ENCODE measurements at regions not wholly inside any gene's neighbourhood (a gene's known extent, or its start where the extent isn't known, plus 50 kb on each side); places are given as distances from the start of the nearest gene placed in this dataset.

GRCh38 chr2:117557626-117558025 lies 256.9 kb upstream of the DDX18 start:
- H3K27ac ChIP-seq (ENCODE audit: low read depth, low read length) = no peak overlapping the region
- H3K27me3 ChIP-seq (ENCODE audit: control insufficient read depth, insufficient read depth, low read length) = no peaks in the 10 kb centered on the region
- H3K9ac ChIP-seq (ENCODE audit: low read length) = no peak overlapping the region
- no peak overlapping the region for H3K4me3 ChIP-seq (ENCODE audit: low read depth, low read length)
- H3K36me3 ChIP-seq (ENCODE audit: control insufficient read depth, insufficient read depth, low read length) = no peaks in the 10 kb centered on the region
- peaks cover 22% of the 10 kb centered on the region for H3K4me1 ChIP-seq (ENCODE audit: control insufficient read depth, insufficient read depth, low read length)
- H3K9me3 ChIP-seq (ENCODE audit: control insufficient read depth, insufficient read depth, low read depth, low read length) = no peaks in the 10 kb centered on the region

GRCh38 chr2:117562654-117563053 lies 251.8 kb upstream of the DDX18 start:
- Histone ChIP-seq H3K4me1 (ENCODE audit: control insufficient read depth, insufficient read depth, low read length) (no peaks in the 10 kb centered on the region), H3K4me3 (ENCODE audit: low read depth, low read length) (no peak overlapping the region), H3K27ac (ENCODE audit: low read depth, low read length) (no peak overlapping the region), H3K9ac (ENCODE audit: low read length) (no peak overlapping the region), H3K9me3 (ENCODE audit: control insufficient read depth, insufficient read depth, low read depth, low read length) (no peaks in the 10 kb centered on the region), H3K36me3 (ENCODE audit: control insufficient read depth, insufficient read depth, low read length) (no peaks in the 10 kb centered on the region), H3K27me3 (ENCODE audit: control insufficient read depth, insufficient read depth, low read length) (no peaks in the 10 kb centered on the region)

- Histone ChIP-seq H3K36me3 (ENCODE audit: control insufficient read depth, insufficient read depth, low read length) (peaks cover 16% of the 10 kb centered on the region), H3K27ac (ENCODE audit: low read depth, low read length) (no peak overlapping the region), H3K9me3 (ENCODE audit: control insufficient read depth, insufficient read depth, low read depth, low read length) (peaks cover 62% of the 10 kb centered on the region), H3K27me3 (ENCODE audit: control insufficient read depth, insufficient read depth, low read length) (no peaks in the 10 kb centered on the region), H3K4me1 (ENCODE audit: control insufficient read depth, insufficient read depth, low read length) (no peaks in the 10 kb centered on the region), H3K9ac (ENCODE audit: low read length) (no peak overlapping the region), H3K4me3 (ENCODE audit: low read depth, low read length) (no peak overlapping the region)
Observed at GRCh38 chr2:117571590-117572349, 242.7 kb upstream of the DDX18 start.

- Histone ChIP-seq H3K9me3 (ENCODE audit: control insufficient read depth, insufficient read depth, low read depth, low read length) (peaks cover 26% of the 10 kb centered on the region), H3K4me3 (ENCODE audit: low read depth, low read length) (no peak overlapping the region)
Observed at GRCh38 chr2:117587310-117587709, 227.2 kb upstream of the DDX18 start.

GRCh38 chr2:117603060-117603459 lies 211.4 kb upstream of the DDX18 start:
- Histone ChIP-seq H3K27me3 (ENCODE audit: control insufficient read depth, insufficient read depth, low read length) (no peaks in the 10 kb centered on the region), H3K9ac (ENCODE audit: low read length) (no peak overlapping the region), H3K4me3 (ENCODE audit: low read depth, low read length) (no peak overlapping the region), H3K4me1 (ENCODE audit: control insufficient read depth, insufficient read depth, low read length) (no peaks in the 10 kb centered on the region), H3K36me3 (ENCODE audit: control insufficient read depth, insufficient read depth, low read length) (peaks cover 31% of the 10 kb centered on the region), H3K27ac (ENCODE audit: low read depth, low read length) (no peak overlapping the region), H3K9me3 (ENCODE audit: control insufficient read depth, insufficient read depth, low read depth, low read length) (peaks cover 7% of the 10 kb centered on the region; the same call in 1 of the 2 replicates)

More at GRCh38 chr2:117587310-117587709, 227.2 kb upstream of the DDX18 start:
- Histone ChIP-seq H3K9ac (ENCODE audit: low read length) (no peak overlapping the region), H3K4me1 (ENCODE audit: control insufficient read depth, insufficient read depth, low read length) (no peaks in the 10 kb centered on the region), H3K27me3 (ENCODE audit: control insufficient read depth, insufficient read depth, low read length) (no peaks in the 10 kb centered on the region), H3K36me3 (ENCODE audit: control insufficient read depth, insufficient read depth, low read length) (no peaks in the 10 kb centered on the region), H3K27ac (ENCODE audit: low read depth, low read length) (no peak overlapping the region)

- Histone ChIP-seq H3K9me3 (ENCODE audit: control insufficient read depth, insufficient read depth, low read depth, low read length) (peaks cover 2% of the 10 kb centered on the region; the same call in 1 of the 2 replicates), H3K4me3 (ENCODE audit: low read depth, low read length) (no peak overlapping the region), H3K27me3 (ENCODE audit: control insufficient read depth, insufficient read depth, low read length) (no peaks in the 10 kb centered on the region), H3K36me3 (ENCODE audit: control insufficient read depth, insufficient read depth, low read length) (peaks cover 28% of the 10 kb centered on the region), H3K27ac (ENCODE audit: low read depth, low read length) (no peak overlapping the region), H3K4me1 (ENCODE audit: control insufficient read depth, insufficient read depth, low read length) (no peaks in the 10 kb centered on the region), H3K9ac (ENCODE audit: low read length) (no peak overlapping the region)
Observed at GRCh38 chr2:117603567-117603966, 210.9 kb upstream of the DDX18 start.

- peaks cover 25% of the 10 kb centered on the region for H3K36me3 ChIP-seq (ENCODE audit: control insufficient read depth, insufficient read depth, low read length)
- no peak overlapping the region for H3K4me3 ChIP-seq (ENCODE audit: low read depth, low read length)
- H3K4me1 ChIP-seq (ENCODE audit: control insufficient read depth, insufficient read depth, low read length) = no peaks in the 10 kb centered on the region
- H3K27ac ChIP-seq (ENCODE audit: low read depth, low read length) = no peak overlapping the region
- H3K9ac ChIP-seq (ENCODE audit: low read length) = no peak overlapping the region
- no peaks in the 10 kb centered on the region for H3K27me3 ChIP-seq (ENCODE audit: control insufficient read depth, insufficient read depth, low read length)
- no peaks in the 10 kb centered on the region for H3K9me3 ChIP-seq (ENCODE audit: control insufficient read depth, insufficient read depth, low read depth, low read length)
Observed at GRCh38 chr2:117607202-117607601, 207.3 kb upstream of the DDX18 start.

- H3K4me3 ChIP-seq (ENCODE audit: low read depth, low read length) = no peak overlapping the region
- no peaks in the 10 kb centered on the region for H3K9me3 ChIP-seq (ENCODE audit: control insufficient read depth, insufficient read depth, low read depth, low read length)
- H3K4me1 ChIP-seq (ENCODE audit: control insufficient read depth, insufficient read depth, low read length) = peaks cover 6% of the 10 kb centered on the region; the same call in 1 of the 2 replicates
- H3K27me3 ChIP-seq (ENCODE audit: control insufficient read depth, insufficient read depth, low read length) = no peaks in the 10 kb centered on the region
- H3K27ac ChIP-seq (ENCODE audit: low read depth, low read length) = no peak overlapping the region
- no peaks in the 10 kb centered on the region for H3K36me3 ChIP-seq (ENCODE audit: control insufficient read depth, insufficient read depth, low read length)
- H3K9ac ChIP-seq (ENCODE audit: low read length) = no peak overlapping the region
Observed at GRCh38 chr2:117613101-117613500, 201.4 kb upstream of the DDX18 start.

GRCh38 chr2:117614296-117614695 lies 200.2 kb upstream of the DDX18 start:
- no peak overlapping the region for H3K9ac ChIP-seq (ENCODE audit: low read length)
- H3K4me3 ChIP-seq (ENCODE audit: low read depth, low read length) = no peak overlapping the region
- H3K27me3 ChIP-seq (ENCODE audit: control insufficient read depth, insufficient read depth, low read length) = no peaks in the 10 kb centered on the region
- H3K27ac ChIP-seq (ENCODE audit: low read depth, low read length) = no peak overlapping the region
- no peaks in the 10 kb centered on the region for H3K36me3 ChIP-seq (ENCODE audit: control insufficient read depth, insufficient read depth, low read length)
- no peaks in the 10 kb centered on the region for H3K9me3 ChIP-seq (ENCODE audit: control insufficient read depth, insufficient read depth, low read depth, low read length)
- H3K4me1 ChIP-seq (ENCODE audit: control insufficient read depth, insufficient read depth, low read length) = peaks cover 6% of the 10 kb centered on the region; the same call in 1 of the 2 replicates

GRCh38 chr2:117614823-117615534 lies 199.5 kb upstream of the DDX18 start:
- H3K27ac ChIP-seq (ENCODE audit: low read depth, low read length) = no peak overlapping the region
- no peaks in the 10 kb centered on the region for H3K36me3 ChIP-seq (ENCODE audit: control insufficient read depth, insufficient read depth, low read length)
- no peak overlapping the region for H3K9ac ChIP-seq (ENCODE audit: low read length)
- H3K4me1 ChIP-seq (ENCODE audit: control insufficient read depth, insufficient read depth, low read length) = peaks cover 6% of the 10 kb centered on the region; the same call in 1 of the 2 replicates
- H3K4me3 ChIP-seq (ENCODE audit: low read depth, low read length) = no peak overlapping the region
- no peaks in the 10 kb centered on the region for H3K9me3 ChIP-seq (ENCODE audit: control insufficient read depth, insufficient read depth, low read depth, low read length)
- no peaks in the 10 kb centered on the region for H3K27me3 ChIP-seq (ENCODE audit: control insufficient read depth, insufficient read depth, low read length)

GRCh38 chr2:117618607-117619006 lies 195.9 kb upstream of the DDX18 start:
- Histone ChIP-seq H3K36me3 (ENCODE audit: control insufficient read depth, insufficient read depth, low read length) (no peaks in the 10 kb centered on the region), H3K27ac (ENCODE audit: low read depth, low read length) (no peak overlapping the region), H3K4me1 (ENCODE audit: control insufficient read depth, insufficient read depth, low read length) (peaks cover 6% of the 10 kb centered on the region; the same call in 1 of the 2 replicates), H3K27me3 (ENCODE audit: control insufficient read depth, insufficient read depth, low read length) (no peaks in the 10 kb centered on the region), H3K4me3 (ENCODE audit: low read depth, low read length) (no peak overlapping the region), H3K9me3 (ENCODE audit: control insufficient read depth, insufficient read depth, low read depth, low read length) (no peaks in the 10 kb centered on the region), H3K9ac (ENCODE audit: low read length) (no peak overlapping the region)

Measured in HUES6 (cell line).